GM21619 (cell line): ENCODE measurements at regions not wholly inside any gene's neighbourhood (a gene's known extent, or its start where the extent isn't known, plus 50 kb on each side); places are given as distances from the start of the nearest gene placed in this dataset.
"Not testable (repeated sequence)": the region's sequence is repeated elsewhere in the genome, so short reads cannot be mapped to it uniquely, and the experiment has no call there.

Experiments used
- ATAC-seq: cut with Tn5 transposase; IDR thresholded peaks from one replicate; pipeline ENCODE4 v1.9.1; 2021; ENCODE audit not compliant: unreplicated experiment

DNA sequence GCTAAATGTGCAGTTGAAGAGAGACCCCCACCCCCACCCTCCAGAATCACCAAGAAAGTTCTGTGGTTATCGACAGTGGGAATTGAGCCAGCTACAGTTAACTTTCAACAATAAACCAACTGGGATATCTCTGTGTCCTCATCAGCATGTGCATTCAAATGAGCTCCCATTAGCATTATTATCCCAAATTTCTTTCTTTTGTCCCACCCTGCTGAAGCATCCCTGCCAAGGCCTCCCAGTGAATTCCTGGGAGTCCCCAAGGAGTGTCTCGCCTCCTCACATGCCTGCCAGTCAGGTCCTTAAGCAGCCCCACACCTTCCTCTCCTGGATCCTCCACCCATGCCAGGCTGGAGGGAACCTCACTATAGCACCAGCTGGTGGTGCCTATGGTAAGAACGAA is 422.1 kb upstream of the HNRNPA3 start:
- no peak for ATAC-seq

DNA sequence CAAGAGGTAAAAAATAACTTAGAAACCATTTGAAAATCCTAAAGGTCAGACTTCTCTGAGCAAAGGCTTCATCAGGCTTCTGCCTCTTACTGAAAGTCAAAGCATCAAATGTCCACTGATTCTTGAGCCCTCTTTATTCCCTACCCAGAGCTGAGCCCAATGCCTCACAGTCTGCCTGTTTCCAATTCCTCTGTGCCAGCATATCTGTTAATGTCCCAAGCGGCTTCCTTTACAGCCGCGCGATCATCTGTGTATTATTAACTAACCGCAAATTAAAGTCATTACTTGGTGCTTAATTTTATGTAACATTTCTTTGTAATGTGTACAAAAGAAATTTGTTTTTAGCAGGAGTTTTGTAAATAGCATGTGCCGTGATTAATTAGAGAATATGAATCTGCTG is 418.8 kb upstream of the HNRNPA3 start:
- ATAC-seq, result no peak

DNA sequence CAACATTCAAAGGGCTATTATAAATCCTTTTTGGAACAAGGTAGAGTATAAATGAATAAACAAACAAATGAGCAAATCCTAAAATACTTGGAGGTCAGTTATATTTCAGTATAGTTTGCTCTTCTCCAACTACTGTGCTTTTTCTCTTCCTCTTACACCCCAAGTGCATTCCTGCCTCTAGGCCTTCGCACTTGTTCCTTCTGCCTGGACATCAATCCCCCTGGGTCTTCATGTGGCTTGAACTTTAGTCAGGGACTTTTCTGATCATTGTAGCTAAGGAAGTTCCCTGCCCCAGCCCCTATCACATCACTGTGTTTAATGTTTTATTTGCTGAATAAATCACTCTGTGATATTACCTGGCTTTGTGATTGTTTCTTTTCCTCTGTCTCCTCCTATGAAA is 418.2 kb upstream of the HNRNPA3 start:
- ATAC-seq, result no peak

DNA sequence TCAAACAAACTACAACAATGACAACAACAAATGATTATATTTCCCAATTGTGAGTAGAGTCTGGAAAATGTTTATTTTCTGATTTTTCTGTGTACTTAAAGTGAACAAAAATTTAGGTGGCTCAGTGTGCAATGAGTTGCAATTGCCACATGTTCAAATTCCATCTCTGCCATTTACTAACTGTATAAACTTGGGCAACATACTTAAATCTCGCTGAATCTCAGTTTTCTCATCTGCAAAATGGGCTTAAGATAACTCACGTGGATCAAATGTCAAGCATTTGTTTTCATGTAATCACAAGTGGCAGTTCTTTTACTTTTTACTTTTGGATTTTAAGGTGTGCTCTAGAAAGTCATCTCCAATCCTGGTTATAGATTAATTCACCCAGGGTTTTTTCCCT is 416.8 kb upstream of the HNRNPA3 start:
- ATAC-seq, result no peak

DNA sequence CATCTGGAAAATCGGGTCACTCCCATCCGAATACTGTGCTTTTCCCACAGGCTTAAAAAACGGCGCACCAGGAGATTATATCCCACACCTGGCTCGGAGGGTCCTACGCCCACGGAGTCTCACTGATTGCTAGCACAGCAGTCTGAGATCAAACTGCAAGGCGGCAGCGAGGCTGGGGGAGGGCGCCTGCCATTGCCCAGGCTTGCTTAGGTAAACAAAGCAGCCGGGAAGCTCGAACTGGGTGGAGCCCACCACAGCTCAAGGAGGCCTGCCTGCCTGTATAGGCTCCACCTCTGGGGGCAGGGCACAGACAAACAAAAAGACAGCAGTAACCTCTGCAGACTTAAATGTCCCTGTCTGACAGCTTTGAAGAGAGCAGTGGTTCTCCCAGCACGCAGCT is 415.9 kb upstream of the HNRNPA3 start:
- ATAC-seq, result not testable (repeated sequence)

DNA sequence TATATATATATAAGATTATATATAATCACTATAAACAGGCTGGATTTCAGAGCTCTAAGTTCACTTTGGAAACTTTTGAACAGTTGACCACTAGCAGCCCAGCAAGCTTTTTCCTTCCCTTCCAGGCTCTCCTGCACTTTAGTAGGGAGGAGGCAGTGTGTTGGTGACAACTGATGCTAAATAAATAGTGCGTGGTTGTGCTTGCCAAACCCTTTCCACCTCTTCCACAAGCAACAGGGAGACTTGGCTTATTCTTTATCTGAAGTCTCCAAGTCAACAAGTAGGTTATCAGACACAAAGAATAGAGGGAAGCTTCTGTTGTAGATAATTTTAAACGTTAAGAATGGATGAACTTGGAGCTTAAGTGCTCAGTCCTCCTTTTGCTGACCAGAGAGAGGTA is 408.2 kb upstream of the HNRNPA3 start:
- no peak for ATAC-seq

DNA sequence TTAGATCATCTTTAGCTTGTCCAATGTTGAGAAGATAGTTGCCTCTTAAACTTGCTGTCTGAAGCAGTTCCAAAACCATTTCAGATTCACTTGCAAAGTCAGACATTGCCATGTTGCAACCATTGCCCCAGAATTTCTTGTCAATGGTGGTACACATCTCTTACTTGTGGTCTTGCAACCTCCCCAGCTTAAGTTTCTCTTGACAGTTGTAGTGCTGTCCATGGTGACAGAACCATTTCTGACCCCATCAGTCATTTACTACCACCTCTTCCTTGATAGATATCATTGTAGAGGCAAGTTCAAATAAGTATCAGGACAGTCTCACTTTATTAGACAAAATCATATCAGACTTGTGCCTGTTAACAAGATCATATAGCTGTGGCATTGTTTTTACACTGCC is 407.2 kb upstream of the HNRNPA3 start:
- ATAC-seq, result no peak

DNA sequence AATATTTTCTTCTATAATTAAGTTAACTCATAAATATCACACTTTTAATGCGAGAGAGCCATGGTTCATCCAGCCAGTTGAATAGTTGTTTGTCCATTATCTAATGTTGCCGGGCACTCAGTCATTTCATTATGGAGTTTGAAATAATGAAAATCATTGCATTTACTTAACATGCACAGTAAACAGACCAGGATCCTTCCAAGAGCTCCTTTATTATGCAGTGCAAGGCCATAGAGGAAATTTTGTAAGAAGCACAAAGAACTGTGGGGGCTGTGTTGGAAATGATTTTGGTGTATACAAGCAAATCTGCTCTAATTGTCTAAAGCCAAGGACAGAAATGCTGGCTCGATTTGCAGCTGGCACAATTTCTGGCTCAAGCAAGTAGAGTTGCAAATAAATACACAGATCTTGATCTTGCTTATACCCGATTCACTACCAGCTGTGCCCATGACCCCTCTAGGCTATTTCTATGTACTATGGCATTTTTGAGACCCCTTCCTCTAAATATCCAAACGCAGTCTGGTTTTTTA is 400.3 kb upstream of the HNRNPA3 start:
- no peak for ATAC-seq

DNA sequence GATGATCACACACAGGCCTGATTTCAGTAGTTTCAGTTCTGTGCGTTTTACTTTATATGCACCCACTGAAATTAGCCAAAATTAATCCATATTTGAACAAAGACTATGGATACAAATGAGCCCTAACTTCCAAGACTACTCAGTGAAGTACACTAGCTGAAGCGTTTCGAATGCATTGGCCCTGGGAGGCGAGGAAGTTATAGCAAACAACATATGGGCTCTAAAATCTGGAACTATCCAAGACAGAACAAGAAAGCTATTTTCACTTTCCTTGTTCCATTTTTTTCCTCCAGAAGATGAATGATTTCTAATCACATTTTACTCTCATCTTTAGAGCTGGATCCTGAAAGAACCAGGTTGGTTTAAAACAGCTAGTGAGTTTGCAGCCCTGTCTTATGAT is 399.4 kb upstream of the HNRNPA3 start:
- no peak for ATAC-seq

DNA sequence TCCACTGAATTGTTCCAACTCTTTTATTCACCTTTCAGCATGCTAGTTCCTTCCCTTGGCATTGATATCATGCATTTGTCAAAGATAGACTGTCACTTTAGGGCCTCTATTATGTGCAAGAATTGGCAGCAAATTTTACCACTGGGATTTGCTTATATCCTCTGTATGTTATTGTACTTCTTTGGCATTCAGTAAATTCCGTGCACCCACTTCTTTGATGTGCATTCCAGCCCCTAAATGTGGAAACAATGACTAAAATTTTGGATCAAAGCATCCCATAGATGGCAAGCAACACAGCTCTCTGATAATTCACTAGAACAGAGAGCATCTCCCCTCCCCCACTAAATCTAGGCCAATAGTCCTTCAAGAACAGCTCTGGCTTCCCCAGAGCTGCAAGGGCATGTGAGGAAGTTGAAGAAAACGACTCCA is 399.0 kb upstream of the HNRNPA3 start:
- no peak for ATAC-seq

DNA sequence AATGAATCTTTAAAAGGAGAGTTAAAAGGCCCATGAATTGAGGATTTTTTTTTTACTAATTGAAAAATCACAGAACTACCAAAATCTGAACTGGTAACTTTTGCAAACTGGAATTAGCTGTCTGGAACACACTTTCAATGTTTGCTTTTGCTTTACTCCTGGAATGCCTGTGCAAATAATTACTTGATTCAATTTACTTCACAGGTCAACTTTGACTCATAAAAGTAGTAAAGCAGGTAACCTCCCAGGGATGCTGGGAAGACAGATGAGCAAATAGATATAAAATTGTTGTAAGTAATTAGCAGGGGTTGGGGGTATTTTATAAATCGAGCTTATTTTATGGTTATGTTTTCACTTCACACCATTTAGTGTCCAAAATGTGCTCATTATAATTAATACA is 398.3 kb upstream of the HNRNPA3 start:
- ATAC-seq, result no peak

DNA sequence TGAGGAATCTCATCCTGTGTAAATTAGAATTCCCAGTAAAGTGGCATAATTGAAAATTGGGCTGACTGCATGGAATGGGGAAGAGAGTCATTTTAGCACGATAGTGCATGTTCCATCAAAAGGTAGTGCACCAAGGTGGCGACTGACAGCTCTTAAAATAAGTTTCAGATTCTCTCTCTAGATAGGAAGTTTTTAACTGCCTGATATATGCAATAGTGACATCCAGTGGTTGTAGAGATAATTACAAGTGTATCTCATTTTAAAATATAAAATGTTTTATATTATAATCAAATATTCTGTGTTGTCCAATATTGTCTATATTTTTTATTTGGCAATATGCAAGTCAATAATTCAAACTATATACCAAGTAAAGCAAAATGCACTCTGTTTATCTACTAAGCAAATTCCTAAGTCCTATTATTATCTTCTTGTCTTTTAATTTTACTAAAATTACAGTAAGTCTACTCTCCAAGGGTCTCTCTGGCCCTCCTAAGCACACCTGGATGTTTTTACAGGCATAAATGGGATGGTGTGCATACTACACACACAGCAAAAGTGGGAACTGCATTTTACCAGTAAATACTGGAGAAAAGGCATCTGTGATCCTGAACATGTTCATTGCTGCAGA is 397.7 kb upstream of the HNRNPA3 start:
- peak; percentile 66 for ATAC-seq

DNA sequence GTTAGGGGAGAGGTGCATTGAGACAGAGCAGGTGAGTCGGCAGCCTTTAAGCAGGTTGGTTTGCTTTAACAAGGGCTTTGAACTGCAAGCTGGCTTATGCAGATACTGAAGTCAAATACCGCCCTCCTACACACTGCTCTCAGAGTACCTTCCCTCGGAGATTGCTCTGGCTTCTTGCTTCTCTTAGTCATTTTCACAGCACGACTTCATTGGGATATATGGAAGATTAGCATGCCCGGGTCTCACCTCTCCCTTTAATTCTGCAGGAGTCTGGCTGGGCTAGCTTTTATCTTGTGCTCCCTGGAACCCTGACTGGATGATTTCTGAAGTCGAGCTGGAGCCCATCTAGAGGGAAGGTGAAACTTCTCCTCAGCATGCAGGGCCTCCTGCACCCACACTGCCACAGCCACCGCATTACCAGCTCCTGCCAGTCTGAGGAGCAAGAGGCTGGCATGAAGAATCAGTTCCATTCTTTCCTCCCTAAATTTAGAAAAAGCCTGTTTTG is 395.5 kb upstream of the HNRNPA3 start:
- no peak for ATAC-seq

DNA sequence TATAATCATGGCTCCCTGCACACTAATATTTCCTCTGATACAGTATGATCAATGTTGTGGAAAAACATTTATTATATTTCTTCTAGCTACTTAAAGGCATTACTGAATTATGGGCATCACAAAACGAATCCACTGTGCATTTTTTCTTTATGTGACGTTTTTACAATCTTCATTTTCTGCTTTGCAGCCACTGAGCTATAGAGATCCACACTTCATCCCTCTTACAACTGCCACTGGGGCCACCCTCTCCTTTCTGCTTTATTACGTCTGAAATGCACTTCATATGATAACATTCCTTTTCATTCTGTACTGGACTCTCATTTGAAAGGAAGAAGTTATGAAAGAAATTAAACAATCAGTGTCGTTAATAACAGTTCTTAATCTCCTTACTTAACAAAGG is 394.5 kb upstream of the HNRNPA3 start:
- ATAC-seq, result no peak

DNA sequence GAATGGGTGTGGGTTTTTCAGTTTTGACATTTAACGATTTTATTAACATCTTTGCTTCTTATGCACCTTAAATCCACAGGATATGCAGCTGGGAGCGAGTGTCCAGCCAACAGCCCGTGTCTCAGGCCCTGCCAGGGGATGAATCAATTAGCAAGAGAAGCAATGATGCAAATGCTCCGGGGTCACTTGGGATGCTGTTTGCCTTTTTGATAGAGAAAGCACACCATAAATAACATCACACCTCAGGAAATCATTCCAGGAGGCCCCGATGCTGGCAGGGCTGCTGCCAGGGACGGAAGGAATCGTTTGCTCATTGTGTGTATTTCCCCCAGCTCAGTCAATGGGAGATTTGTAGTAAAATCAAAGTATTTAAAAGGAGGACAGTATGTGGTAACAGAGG is 394.0 kb upstream of the HNRNPA3 start:
- no peak for ATAC-seq

DNA sequence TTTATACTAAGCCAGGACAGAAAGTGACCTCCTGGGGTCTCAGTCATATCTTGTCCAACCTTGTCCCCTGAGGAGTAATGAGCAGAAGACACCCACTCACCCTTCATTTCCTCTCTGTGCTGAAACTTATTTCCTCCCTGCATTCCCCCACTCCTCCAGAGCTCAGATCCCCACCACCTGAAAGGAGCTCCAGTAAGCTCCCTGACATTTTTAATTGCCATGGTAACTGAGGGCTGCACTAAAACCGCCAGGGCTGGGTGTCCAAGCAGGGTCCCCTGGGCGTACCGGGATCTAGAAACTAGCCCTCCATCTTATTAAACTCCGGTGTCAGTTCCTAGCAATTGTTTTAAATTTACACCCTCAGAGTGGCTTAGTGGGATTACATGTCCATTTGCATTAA is 393.3 kb upstream of the HNRNPA3 start:
- ATAC-seq, result no peak

DNA sequence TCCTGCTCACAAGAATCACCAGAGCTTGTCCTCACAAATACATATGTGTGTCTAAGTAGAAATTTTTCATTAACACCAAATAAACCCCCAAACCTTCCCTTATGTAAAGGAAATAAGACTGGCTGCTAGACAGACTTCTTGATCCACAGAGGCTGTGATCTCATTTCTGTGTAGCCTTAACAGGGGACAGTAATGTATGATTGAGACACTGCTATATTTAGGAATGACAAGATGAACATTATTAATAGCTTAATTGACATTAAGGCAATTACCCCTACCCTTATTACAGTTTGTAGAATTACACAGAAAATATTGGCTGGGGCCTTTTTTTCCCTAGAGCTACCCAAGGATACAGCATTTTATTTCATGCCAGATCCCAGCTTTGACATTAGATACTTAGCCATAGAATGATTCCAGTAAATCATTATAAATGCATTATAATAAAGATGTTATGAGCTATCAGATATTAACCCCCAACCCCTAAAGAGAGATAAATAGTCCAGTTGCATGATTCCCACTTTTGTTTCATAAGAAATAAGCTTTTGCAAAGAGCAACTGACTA is 392.1 kb upstream of the HNRNPA3 start:
- no peak for ATAC-seq

DNA sequence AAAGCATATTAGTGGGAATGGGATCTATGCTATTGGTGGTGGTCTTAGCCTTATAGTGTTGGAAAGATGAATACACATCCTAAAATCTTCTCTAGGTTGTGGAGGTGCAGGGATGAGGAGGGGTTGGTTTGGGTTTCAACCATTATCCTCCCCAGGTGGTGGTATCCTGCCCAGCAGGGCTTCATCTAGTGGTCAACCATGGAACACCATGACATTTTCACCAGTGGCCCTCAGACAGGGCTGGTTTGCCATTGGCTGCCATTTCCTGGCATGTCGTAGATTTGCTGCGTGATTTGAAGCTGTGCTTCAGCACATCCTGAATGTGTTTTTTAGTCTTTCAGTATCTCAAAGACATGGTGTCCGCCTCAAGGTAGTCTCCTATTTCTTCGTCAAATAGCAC is 391.2 kb upstream of the HNRNPA3 start:
- no peak for ATAC-seq

DNA sequence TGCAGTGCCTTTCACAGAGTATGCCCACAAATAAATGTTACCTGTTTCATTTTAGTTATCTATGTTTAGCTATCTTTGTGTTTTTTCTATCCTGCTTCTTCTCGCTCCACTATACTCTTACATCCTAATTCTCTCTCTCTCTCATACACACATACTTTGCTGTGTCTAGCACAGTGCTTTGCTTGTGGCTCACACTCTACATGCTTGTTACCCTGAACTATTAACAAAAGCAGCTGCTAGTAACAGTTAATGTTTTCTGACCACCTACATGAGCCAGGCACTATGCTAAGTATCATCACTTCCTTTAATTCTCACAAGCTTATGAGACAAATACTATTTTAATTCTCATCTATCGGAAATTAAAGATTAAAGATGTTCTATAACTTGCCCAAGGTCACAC is 390.5 kb upstream of the HNRNPA3 start:
- ATAC-seq, result no peak

DNA sequence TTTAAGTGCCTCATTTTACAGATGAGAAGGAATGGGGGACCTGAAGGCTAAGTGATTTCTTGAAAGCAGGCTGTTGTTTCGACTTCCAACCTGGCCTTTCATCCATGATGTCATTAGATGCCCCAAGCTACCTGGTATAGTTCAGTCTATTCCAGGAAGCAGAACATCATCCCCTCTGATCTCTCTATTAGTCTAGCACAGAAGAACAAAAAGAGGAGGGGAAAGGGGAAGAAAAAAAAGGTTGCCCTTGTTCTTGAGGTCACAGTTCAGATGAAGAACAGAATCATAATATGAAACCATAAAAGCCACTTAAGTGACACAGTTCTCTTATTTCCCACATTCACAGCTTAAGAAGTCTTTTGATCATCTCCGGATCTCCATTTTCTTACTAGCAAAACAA is 386.2 kb upstream of the HNRNPA3 start:
- ATAC-seq, result no peak

DNA sequence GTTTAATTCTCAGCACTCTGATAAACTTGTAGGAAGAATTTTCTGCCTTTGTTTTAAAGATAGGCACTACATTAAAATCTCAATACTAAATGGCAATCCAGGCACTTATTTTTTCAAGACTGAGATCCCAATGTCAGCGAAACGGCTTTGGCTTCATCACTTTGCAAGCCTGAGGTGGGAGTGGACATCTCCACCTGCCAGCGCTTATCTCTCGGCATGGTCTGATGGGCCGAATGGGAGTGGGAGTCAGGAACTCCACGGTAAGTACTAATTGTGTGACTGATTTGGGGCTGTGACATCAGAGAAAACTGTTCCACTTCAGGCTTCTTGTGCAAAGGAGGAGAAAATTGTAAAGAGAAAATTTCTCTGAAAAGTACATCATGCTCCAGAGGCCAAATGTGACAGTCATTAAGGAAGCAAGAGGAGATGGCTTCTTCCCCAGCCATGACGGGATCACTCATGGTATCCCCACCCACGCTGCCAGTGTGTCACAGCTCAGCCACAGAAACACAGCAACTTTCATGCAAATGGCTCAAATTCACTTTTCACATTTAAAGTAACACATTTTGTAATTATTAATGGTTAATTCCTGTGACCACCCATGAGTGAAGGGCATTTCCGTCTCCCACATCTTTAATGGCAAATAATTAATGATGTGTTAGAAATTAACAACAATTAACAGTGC is 385.5 kb upstream of the HNRNPA3 start:
- no peak for ATAC-seq

DNA sequence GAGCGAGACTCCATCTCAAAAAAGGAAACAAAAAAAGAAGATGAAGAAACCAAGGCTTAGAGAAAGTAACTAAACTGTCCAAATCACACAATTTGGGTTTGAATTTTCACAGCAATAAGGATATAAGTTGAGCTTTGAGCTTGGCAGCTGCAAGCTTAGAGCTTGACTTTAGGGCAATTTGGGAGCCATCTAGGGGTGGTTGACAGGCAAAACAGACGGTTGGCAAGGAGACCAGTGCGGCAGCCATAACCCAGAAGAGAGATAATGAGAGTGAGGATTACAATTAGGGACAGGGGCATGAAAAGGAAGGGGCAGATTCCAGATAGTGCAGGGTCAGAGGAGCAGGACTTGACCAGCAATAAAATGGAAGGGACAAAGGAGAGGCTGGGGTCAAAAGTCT is 382.2 kb upstream of the HNRNPA3 start:
- no peak for ATAC-seq
